ENCODE measurements at regions not wholly inside any gene's neighbourhood (a gene's known extent, or its start where the extent isn't known, plus 50 kb on each side); places are given as distances from the start of the nearest gene placed in this dataset.

DNA sequence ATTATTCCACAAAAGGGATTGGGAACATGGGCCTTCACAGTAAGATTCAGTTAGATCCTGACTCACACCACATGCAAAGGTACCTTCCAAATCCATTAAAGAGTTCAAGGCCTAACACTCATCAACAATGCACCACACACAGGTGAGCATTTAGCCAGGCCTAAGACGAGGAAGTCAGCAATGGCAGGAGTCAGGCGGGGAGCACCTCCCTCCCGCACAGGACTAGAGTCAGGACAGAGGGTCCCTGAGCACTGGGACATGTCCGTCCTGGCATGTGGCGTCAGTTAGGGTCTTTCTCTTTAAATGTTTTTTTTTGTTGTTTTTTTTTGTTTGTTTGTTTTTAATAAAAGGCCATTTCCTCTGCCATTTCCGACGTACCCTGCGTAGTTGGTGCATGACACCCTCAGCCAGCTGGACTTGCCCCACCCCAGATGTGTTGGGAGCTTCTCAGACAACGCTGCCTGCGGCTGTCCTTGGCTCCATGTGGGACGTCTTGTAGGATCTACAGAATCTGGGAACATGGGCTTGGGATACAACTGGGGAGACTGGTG lies 1458.6 kb downstream of the BRD1 start:
- Histone ChIP-seq H2BK15ac (ENCODE audit: low read depth, low read length) (no peak overlapping the region), H3K4ac (ENCODE audit: low read depth, low read length) (no peak overlapping the region), H3K79me1 (ENCODE audit: low read depth in 1 of 2, low read length in 2 of 2) (no peaks in the 10 kb centered on the region), H3K27ac (ENCODE audit: insufficient read depth, low read length) (no peak overlapping the region), H2BK120ac (ENCODE audit: low read depth, low read length) (no peak overlapping the region), H4K5ac (ENCODE audit: low read depth, low read length) (no peak overlapping the region), H4K91ac (ENCODE audit: insufficient read depth, low read depth, low read length) (no peak overlapping the region), H3K36me3 (ENCODE audit: control insufficient read depth, insufficient read depth, low read length) (no peaks in the 10 kb centered on the region), H4K8ac (ENCODE audit: low read depth in 2 of 2, low read length in 2 of 2) (no peak overlapping the region), H2BK20ac (ENCODE audit: low read depth, low read length) (no peak overlapping the region), H2BK5ac (ENCODE audit: low read depth, low read length, poor library complexity, severe bottlenecking) (no peak overlapping the region), H2AK9ac (replicated peaks; ENCODE audit: low read depth, low read length, poor library complexity) (no peak overlapping the region), H3K9ac (ENCODE audit: low read depth, low read length) (no peak overlapping the region), H4K20me1 (ENCODE audit: insufficient read depth, low read length) (no peaks in the 10 kb centered on the region), H3K4me1 (ENCODE audit: control insufficient read depth, insufficient read depth, low read length) (no peaks in the 10 kb centered on the region), H3K14ac (replicated peaks; ENCODE audit: low read depth, low read length) (no peak overlapping the region), H2AK5ac (ENCODE audit: low read depth, low read length) (no peak overlapping the region), H2AFZ (replicated peaks; ENCODE audit: low read length, poor library complexity) (no peak overlapping the region), H3K56ac (ENCODE audit: extremely low read depth, insufficient read depth, low read length) (no peak overlapping the region), H3K23ac (ENCODE audit: low read depth, low read length) (no peak overlapping the region), H3K4me2 (ENCODE audit: low read depth, low read length) (no peak overlapping the region), H3K18ac (ENCODE audit: low read depth, low read length) (no peak overlapping the region), H3K27me3 (ENCODE audit: control insufficient read depth, insufficient read depth, low read length) (no peaks in the 10 kb centered on the region), H3K4me3 (ENCODE audit: insufficient read depth, low read depth, low read length) (no peak overlapping the region), H3K9me1 (ENCODE audit: insufficient read depth, low read length) (no peaks in the 10 kb centered on the region), H3K9me3 (ENCODE audit: control insufficient read depth, insufficient read depth, low read length) (peaks cover 45% of the 10 kb centered on the region)
- no peak for TF ChIP-seq BHLHE40 (IDR thresholded peaks at IDR 0.05; ENCODE audit: low read depth, low read length)
- TF ChIP-seq RAD21 (IDR thresholded peaks at IDR 0.05; ENCODE audit: low read length): no peak
- TF ChIP-seq, protein P1, sequence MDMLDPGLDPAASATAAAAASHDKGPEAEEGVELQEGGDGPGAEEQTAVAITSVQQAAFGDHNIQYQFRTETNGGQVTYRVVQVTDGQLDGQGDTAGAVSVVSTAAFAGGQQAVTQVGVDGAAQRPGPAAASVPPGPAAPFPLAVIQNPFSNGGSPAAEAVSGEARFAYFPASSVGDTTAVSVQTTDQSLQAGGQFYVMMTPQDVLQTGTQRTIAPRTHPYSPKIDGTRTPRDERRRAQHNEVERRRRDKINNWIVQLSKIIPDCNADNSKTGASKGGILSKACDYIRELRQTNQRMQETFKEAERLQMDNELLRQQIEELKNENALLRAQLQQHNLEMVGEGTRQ (IDR thresholded peaks at IDR 0.05; ENCODE audit: low read depth, low read length): no peak
- TF ChIP-seq RFX5 (IDR thresholded peaks at IDR 0.05; ENCODE audit: low read depth, low read length): no peak
- TF ChIP-seq, protein P2, sequence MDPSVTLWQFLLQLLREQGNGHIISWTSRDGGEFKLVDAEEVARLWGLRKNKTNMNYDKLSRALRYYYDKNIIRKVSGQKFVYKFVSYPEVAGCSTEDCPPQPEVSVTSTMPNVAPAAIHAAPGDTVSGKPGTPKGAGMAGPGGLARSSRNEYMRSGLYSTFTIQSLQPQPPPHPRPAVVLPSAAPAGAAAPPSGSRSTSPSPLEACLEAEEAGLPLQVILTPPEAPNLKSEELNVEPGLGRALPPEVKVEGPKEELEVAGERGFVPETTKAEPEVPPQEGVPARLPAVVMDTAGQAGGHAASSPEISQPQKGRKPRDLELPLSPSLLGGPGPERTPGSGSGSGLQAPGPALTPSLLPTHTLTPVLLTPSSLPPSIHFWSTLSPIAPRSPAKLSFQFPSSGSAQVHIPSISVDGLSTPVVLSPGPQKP (IDR thresholded peaks at IDR 0.05; ENCODE audit: borderline replicate concordance, low read depth, low read length): no peak
- DNase-seq (no peak), ATAC-seq (ENCODE audit: low read depth) (no peak)
- in situ Hi-C loops (cut with MboI; ENCODE audit: low sequenced_read_pairs): no loop called here
- intact Hi-C loops (cut with micrococcal nuclease): no loop called here
- POLR2A ChIA-PET (ENCODE audit: unreplicated experiment): no interaction called here
- no TSS peak for BruUV-seq (replicated peaks)
- WGBS, 2 experiments (ENCODE audit: extremely low coverage in 2 of 2, insufficient read length in 1 of 2): 100% methylated on average over 1 of the region's 11 CpGs; no CpG with 5 or more reads in 1 of the 2 experiments
- CTCF ChIA-PET: no interaction called here
- dilution Hi-C loops (cut with HindIII; ENCODE audit: low sequenced_read_pairs, unreplicated experiment): no loop called here

All from IMR-90 (cell line).